K562 (cell line): ENCODE measurements at regions not wholly inside any gene's neighbourhood (a gene's known extent, or its start where the extent isn't known, plus 50 kb on each side); places are given as distances from the start of the nearest gene placed in this dataset.

Experiments
- ATAC-seq: fragments of 200-7000 bp; cut with Tn5 transposase; 3 replicates; pipeline ENCODE4 v1.9.1; 2020; ENCODE audit warnings: moderate library complexity
- BruUV-seq: library from RNA; stranded (reverse); fragments of 400-500 nt; replicated peaks from 2 replicates; lab custom pipeline; 2021; lab: Mats Ljungman, UMichigan
- CTCF ChIA-PET: fragments of 300-600 bp; formaldehyde crosslinking; extraction: SDS; loops from one replicate; lab custom pipeline; 2021; ENCODE audit warnings: low intra/inter-chr PET ratio; lab: Yijun Ruan, JAX
- POLR2A ChIA-PET: fragments of 300-600, 350-650 bp; sonication (Branson Sonifier 250); formaldehyde crosslinking; extraction: SDS; loops from one replicate; lab custom pipeline; 2021; ENCODE audit warnings: antibody characterized with exemption, inconsistent platforms; lab: Yijun Ruan, JAX
- DNase-seq, 4 experiments: peaks; one replicate each; pipeline versions ENCODE4 v3.0.0 to v3.0.0-alpha.2; 2011 to 2018; ENCODE audit warnings: low spot score in 3 of 4, mixed read lengths in 3 of 4; ENCODE audit errors: extremely low read depth in 1 of 4
- FAIRE-seq: peaks from 2 replicates; lab custom pipeline; 2011; peaks lifted over from hg19 to GRCh38; lab: Jason Lieb, UNC
- H2AFZ ChIP-seq: 2 replicates; pipeline ENCODE4 v1.6.0; 2011; ENCODE audit warnings: low read depth, low read length, control low read depth, inconsistent platforms
- H3K27ac ChIP-seq: fragments of 200-600 bp; 3 replicates; pipeline ENCODE4 v1.8.0; 2011; ENCODE audit warnings: low read depth, mild to moderate bottlenecking, control low read depth, inconsistent platforms, low read length, moderate library complexity, mixed read lengths; ENCODE audit errors: extremely low read depth
- H3K27me3 ChIP-seq, 2 experiments: fragments of 300-600 bp in 1 of 2; 2 replicates in 1 of 2; 3 replicates in 1 of 2; pipeline versions ENCODE4 v1.6.0 to v1.8.0; 2011; ENCODE audit warnings: inconsistent platforms in 2 of 2, low read length in 2 of 2, mild to moderate bottlenecking in 1 of 2, mixed read lengths in 1 of 2, moderate library complexity in 1 of 2; ENCODE audit not compliant: control insufficient read depth in 2 of 2, insufficient read depth in 2 of 2
- H3K36me3 ChIP-seq: fragments of 300-600 bp; 3 replicates; pipeline ENCODE4 v1.8.0; 2011; ENCODE audit warnings: mild to moderate bottlenecking, low read length, inconsistent platforms; ENCODE audit not compliant: control insufficient read depth, insufficient read depth
- H3K4me1 ChIP-seq, 2 experiments: fragments of 200-600 bp in 1 of 2; replicated peaks in 1 of 2; 2 replicates in 1 of 2; 3 replicates in 1 of 2; pipeline versions ENCODE4 v1.5.1 to v1.8.0; 2011; ENCODE audit warnings: inconsistent platforms in 2 of 2, low read length in 2 of 2, mild to moderate bottlenecking in 1 of 2, mixed read lengths in 1 of 2, moderate library complexity in 1 of 2; ENCODE audit not compliant: control insufficient read depth in 2 of 2, insufficient read depth in 2 of 2
- H3K4me2 ChIP-seq: 2 replicates; pipeline ENCODE4 v1.6.1; 2011; ENCODE audit warnings: low read length, control low read depth, inconsistent platforms, mixed read lengths; ENCODE audit not compliant: insufficient read depth
- H3K4me3 ChIP-seq: fragments of 200-600 bp; sonication (generic), shearing (Covaris generic); 2 replicates; pipeline ENCODE4 v1.5.1; 2016; ENCODE audit warnings: control low read depth, inconsistent platforms
- H3K79me2 ChIP-seq: fragments of 200-600 bp; 3 replicates; pipeline ENCODE4 v1.8.0; 2011; ENCODE audit warnings: low read length, inconsistent platforms; ENCODE audit not compliant: control insufficient read depth, insufficient read depth
- H3K9ac ChIP-seq, 2 experiments: 2 replicates each; pipeline versions ENCODE4 v1.6.0 to v1.6.1; 2011; ENCODE audit warnings: low read depth in 2 of 2, low read length in 2 of 2, control low read depth in 1 of 2, inconsistent platforms in 1 of 2, mild to moderate bottlenecking in 1 of 2, mixed read lengths in 1 of 2; ENCODE audit not compliant: insufficient read depth in 1 of 2
- H3K9me1 ChIP-seq: one replicate; pipeline ENCODE4 v1.6.0; 2011; ENCODE audit warnings: inconsistent platforms, mild to moderate bottlenecking, low read length, moderate library complexity; ENCODE audit not compliant: control insufficient read depth, insufficient read depth
- H3K9me3 ChIP-seq: replicated peaks from 2 replicates; pipeline ENCODE4 v1.5.1; 2011; ENCODE audit warnings: low read depth, low read length, inconsistent platforms; ENCODE audit not compliant: control insufficient read depth, insufficient read depth
- H4K20me1 ChIP-seq: replicated peaks from 2 replicates; pipeline ENCODE4 v1.6.1; 2011; ENCODE audit warnings: low read length, inconsistent platforms, mixed read lengths; ENCODE audit not compliant: control insufficient read depth, insufficient read depth
- CEBPB ChIP-seq: fragments of 450-650 bp; IDR thresholded peaks from 2 replicates; pipeline ENCODE4 v1.6.1; 2016; ENCODE audit warnings: missing genetic modification characterization, missing compliant biosample characterization
- CEBPG ChIP-seq, 3 experiments: fragments of 200-800 bp in 1 of 3; sonication (Bioruptor generic) in 1 of 3; sonication (generic) in 1 of 3; formaldehyde crosslinking in 1 of 3; IDR thresholded peaks in 2 of 3; conservative IDR thresholded peaks in 1 of 3; 2 replicates each; pipeline versions ENCODE4 v1.6.1 to v1.8.0; 2016 to 2022; ENCODE audit warnings: missing compliant biosample characterization in 2 of 3, missing genetic modification characterization in 2 of 3, mild to moderate bottlenecking in 1 of 3, missing genetic modification reagents in 1 of 3
- FUS ChIP-seq: fragments of 200-400 bp; formaldehyde crosslinking; optimal IDR thresholded peaks from 2 replicates; pipeline ENCODE3; 2017; ENCODE audit warnings: low read depth, low read length
- HDAC6 ChIP-seq: IDR thresholded peaks from 2 replicates; pipeline ENCODE4 v1.6.1; 2012; ENCODE audit warnings: low read depth, mild to moderate bottlenecking, control low read depth, inconsistent platforms, low read length, moderate library complexity
- HOXB6 ChIP-seq: fragments of 250-450 bp; sonication (Bioruptor Pico); IDR thresholded peaks from 2 replicates; pipeline ENCODE4 v1.5.1; 2022; ENCODE audit warnings: mild to moderate bottlenecking, borderline replicate concordance
- KDM2B ChIP-seq: fragments of 250-450 bp; sonication (Bioruptor Pico); IDR thresholded peaks from 2 replicates; pipeline ENCODE4 v1.8.0; 2021; ENCODE audit warnings: mild to moderate bottlenecking, moderate library complexity
- MCM5 ChIP-seq: fragments of 450-650 bp; IDR thresholded peaks from 2 replicates; pipeline ENCODE4 v1.6.1; 2016; ENCODE audit warnings: low read depth
- NFIX ChIP-seq: fragments of 250-450 bp; sonication (Bioruptor Pico); IDR thresholded peaks from 2 replicates; pipeline ENCODE4 v1.4.0; 2020; ENCODE audit warnings: low read depth, mild to moderate bottlenecking, moderate library complexity
- NR2C2 ChIP-seq, 2 experiments: fragments of 200-800 bp in 1 of 2; sonication (Bioruptor generic) in 1 of 2; sonication (generic) in 1 of 2; formaldehyde crosslinking in 1 of 2; IDR thresholded peaks; 2 replicates each; pipeline versions ENCODE4 v1.6.1 to v1.8.0; 2016 to 2022; ENCODE audit warnings: mild to moderate bottlenecking in 1 of 2, missing compliant biosample characterization in 1 of 2, missing genetic modification characterization in 1 of 2, missing genetic modification reagents in 1 of 2
- SAFB2 ChIP-seq: fragments of 200-400 bp; formaldehyde crosslinking; IDR thresholded peaks from 2 replicates; pipeline ENCODE4 v1.6.1; 2018; ENCODE audit warnings: borderline replicate concordance, low read length, low read depth, moderate library complexity; ENCODE audit not compliant: severe bottlenecking
- SAP30 ChIP-seq: fragments of 200-600 bp; sonication (generic); IDR thresholded peaks from 2 replicates; pipeline ENCODE4 v1.6.1; 2012; ENCODE audit warnings: borderline replicate concordance, low read depth, mild to moderate bottlenecking, moderate library complexity, low read length, control low read depth, inconsistent platforms; ENCODE audit not compliant: insufficient read depth, poor library complexity, severe bottlenecking
- SOX6 ChIP-seq: fragments of 450-650 bp; IDR thresholded peaks from 2 replicates; pipeline ENCODE4 v1.6.1; 2014; ENCODE audit warnings: mild to moderate bottlenecking
- VEZF1 ChIP-seq: fragments of 200-800 bp; sonication (Bioruptor generic); IDR thresholded peaks from 2 replicates; pipeline ENCODE4 v1.6.1; 2017; ENCODE audit warnings: missing genetic modification characterization, missing compliant biosample characterization
- ZNF384 ChIP-seq: IDR thresholded peaks from 2 replicates; pipeline ENCODE4 v1.6.1; 2012; ENCODE audit warnings: low read depth, low read length, improper control_type of control experiment
- ZNF551 ChIP-seq: fragments of 250-450 bp; sonication (Bioruptor Pico); IDR thresholded peaks from 2 replicates; pipeline ENCODE4 v1.5.0; 2021; ENCODE audit warnings: mild to moderate bottlenecking, moderate library complexity
- ZNF830 ChIP-seq: fragments of 250-450 bp; sonication (Bioruptor Pico); IDR thresholded peaks from 2 replicates; pipeline ENCODE4 v1.5.0; 2021; ENCODE audit warnings: mild to moderate bottlenecking
- WGBS: fragments of 100-300 bp; shearing (Covaris generic); methylation state at CpG from one replicate; pipeline ENCODE4 v1.1.6; 2016; ENCODE audit warnings: low coverage, mixed read lengths; ENCODE audit not compliant: insufficient coverage; ENCODE audit errors: missing lambda C conversion rate; 5-methylcytosine and 5-hydroxymethylcytosine counted together
- in situ Hi-C: fragments of 300-500 bp; cut with MboI; formaldehyde crosslinking; loops from 4 replicates; pipeline ENCODE4 v1.15.0; 2018; ENCODE audit warnings: inconsistent platforms, mixed read lengths
- intact Hi-C: fragments of 100-400 bp; cut with micrococcal nuclease; formaldehyde crosslinking; loops from 2 replicates; pipeline ENCODE4 v1.14.2; 2022
- TF ChIP-seq, protein P1 (sequence below): fragments of 450-650 bp; formaldehyde crosslinking; IDR thresholded peaks from 2 replicates; pipeline ENCODE4 v1.4.0; 2020; ENCODE audit warnings: mild to moderate bottlenecking, moderate library complexity
- TF ChIP-seq, protein P2 (sequence below): sonication (generic); formaldehyde crosslinking; IDR thresholded peaks from 2 replicates; pipeline ENCODE4 v1.8.0; 2022; ENCODE audit warnings: missing genetic modification reagents, mild to moderate bottlenecking, borderline replicate concordance

DNA sequence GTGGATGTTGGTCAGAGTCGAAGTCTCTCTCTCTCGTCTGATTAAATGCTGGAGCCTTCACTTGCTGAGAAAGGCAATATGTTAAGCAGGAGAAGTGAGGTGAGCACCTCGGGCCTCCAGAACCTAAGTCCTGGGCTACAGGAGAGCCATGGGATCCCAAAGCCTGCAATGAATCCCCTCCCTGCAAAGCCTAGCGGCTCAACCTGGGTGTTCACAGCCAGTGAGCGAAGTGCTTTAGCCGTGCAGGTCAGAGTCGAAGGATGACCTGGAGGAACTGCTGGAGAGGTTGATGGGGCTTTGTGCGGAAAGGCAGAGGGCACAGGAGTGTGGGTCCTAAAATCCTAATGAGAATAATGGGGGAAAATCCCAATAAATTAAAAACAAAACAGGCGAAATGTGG is 267.8 kb downstream of the ENGASE start (continued):
- TF ChIP-seq, protein P1, sequence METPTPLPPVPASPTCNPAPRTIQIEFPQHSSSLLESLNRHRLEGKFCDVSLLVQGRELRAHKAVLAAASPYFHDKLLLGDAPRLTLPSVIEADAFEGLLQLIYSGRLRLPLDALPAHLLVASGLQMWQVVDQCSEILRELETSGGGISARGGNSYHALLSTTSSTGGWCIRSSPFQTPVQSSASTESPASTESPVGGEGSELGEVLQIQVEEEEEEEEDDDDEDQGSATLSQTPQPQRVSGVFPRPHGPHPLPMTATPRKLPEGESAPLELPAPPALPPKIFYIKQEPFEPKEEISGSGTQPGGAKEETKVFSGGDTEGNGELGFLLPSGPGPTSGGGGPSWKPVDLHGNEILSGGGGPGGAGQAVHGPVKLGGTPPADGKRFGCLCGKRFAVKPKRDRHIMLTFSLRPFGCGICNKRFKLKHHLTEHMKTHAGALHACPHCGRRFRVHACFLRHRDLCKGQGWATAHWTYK (CRISPR knock-in tag) = no peak
- TF ChIP-seq SOX6 = no peak
- no peak for TF ChIP-seq CEBPG (CRISPR knock-in tag; IDR thresholded peaks at IDR 0.05)
- no peak for TF ChIP-seq CEBPG (tag; conservative IDR thresholded peaks at IDR 0.05 in 1 of 2, IDR thresholded peaks at IDR 0.05 in 1 of 2)

- intact Hi-C loops (no loop called here), in situ Hi-C loops (no loop called here)
- Histone ChIP-seq H3K36me3 (no peaks in the 10 kb centered on the region), H3K4me2 (no peak overlapping the region), H3K79me2 (no peaks in the 10 kb centered on the region), H3K4me3 (no peak overlapping the region), H3K9me1 (no peaks in the 10 kb centered on the region), H3K9me3 (no peaks in the 10 kb centered on the region), H3K9ac (no peak overlapping the region), H3K27me3 (peaks cover 4 to 25% of the 10 kb centered on the region in 2 experiments), H4K20me1 (peaks cover 11% of the 10 kb centered on the region; the same call in 1 of the 2 replicates), H3K27ac (no peak overlapping the region), H3K4me1 (no peaks in the 10 kb centered on the region), H2AFZ (no peak overlapping the region)
- FAIRE-seq = no peak
- no peak for ATAC-seq
- 1% methylated on average over 8 of the region's 8 CpGs for WGBS
- DNase-seq = no peak
- BruUV-seq = no TSS peak
- CTCF ChIA-PET = no interaction called here
- POLR2A ChIA-PET = no interaction called here
- TF ChIP-seq VEZF1 (CRISPR knock-in tag) = no peak
- no peak for TF ChIP-seq ZNF551 (CRISPR knock-in tag)
- TF ChIP-seq NR2C2 (CRISPR knock-in tag; IDR thresholded peaks at IDR 0.05) = no peak
- TF ChIP-seq NR2C2 (tag; IDR thresholded peaks at IDR 0.05) = no peak
- no peak for TF ChIP-seq CEBPB
- TF ChIP-seq CEBPG (CRISPR knock-in tag; IDR thresholded peaks at IDR 0.05) = no peak
- TF ChIP-seq CEBPG (tag; conservative IDR thresholded peaks at IDR 0.05 in 1 of 2, IDR thresholded peaks at IDR 0.05 in 1 of 2) = no peak
- no peak for TF ChIP-seq SAFB2
- no peak for TF ChIP-seq NFIX
- no peak for TF ChIP-seq KDM2B (CRISPR knock-in tag)
- TF ChIP-seq ZNF830 = no peak
- TF ChIP-seq ZNF384 = no peak
- no peak for TF ChIP-seq SAP30
- TF ChIP-seq, protein P2, sequence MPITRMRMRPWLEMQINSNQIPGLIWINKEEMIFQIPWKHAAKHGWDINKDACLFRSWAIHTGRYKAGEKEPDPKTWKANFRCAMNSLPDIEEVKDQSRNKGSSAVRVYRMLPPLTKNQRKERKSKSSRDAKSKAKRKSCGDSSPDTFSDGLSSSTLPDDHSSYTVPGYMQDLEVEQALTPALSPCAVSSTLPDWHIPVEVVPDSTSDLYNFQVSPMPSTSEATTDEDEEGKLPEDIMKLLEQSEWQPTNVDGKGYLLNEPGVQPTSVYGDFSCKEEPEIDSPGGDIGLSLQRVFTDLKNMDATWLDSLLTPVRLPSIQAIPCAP (CRISPR knock-in tag) = no peak
- TF ChIP-seq FUS = no peak
- TF ChIP-seq HDAC6 = no peak
- no peak for TF ChIP-seq MCM5
- TF ChIP-seq HOXB6 (CRISPR knock-in tag) = no peak
Observed at GRCh38 chr17:79341816-79342215, 267.2 kb downstream of the ENGASE start.
